OCI-LY1 (cell line): ENCODE measurements at regions not wholly inside any gene's neighbourhood (a gene's known extent, or its start where the extent isn't known, plus 50 kb on each side); places are given as distances from the start of the nearest gene placed in this dataset.
"Not testable (repeated sequence)": the region's sequence is repeated elsewhere in the genome, so short reads cannot be mapped to it uniquely, and the experiment has no call there.

Experiments used
- H2AFZ ChIP-seq: fragments of 200-600 bp; sonication (generic), shearing (Covaris generic); 2 replicates; pipeline ENCODE4 v1.6.0; 2014; ENCODE audit warnings: antibody characterized with exemption, mild to moderate bottlenecking, low read length
- H3F3A ChIP-seq: fragments of 200-600 bp; sonication (generic), shearing (Covaris generic); 2 replicates; pipeline ENCODE4 v1.6.0; 2014; ENCODE audit warnings: mild to moderate bottlenecking, antibody characterized with exemption, low read length, moderate library complexity; ENCODE audit not compliant: insufficient read depth
- H3K27ac ChIP-seq: fragments of 200-600 bp; sonication (generic); 2 replicates; pipeline ENCODE4 v1.5.1; 2014; ENCODE audit warnings: low read length, mixed run types, mild to moderate bottlenecking, low read depth; ENCODE audit not compliant: poor library complexity, severe bottlenecking
- H3K27me3 ChIP-seq: fragments of 200-600 bp; sonication (generic); 2 replicates; pipeline ENCODE4 v1.6.0; 2014; ENCODE audit warnings: antibody characterized with exemption, mild to moderate bottlenecking, low read length, moderate library complexity; ENCODE audit not compliant: insufficient read depth
- H3K36me3 ChIP-seq: fragments of 200-600 bp; sonication (generic); 2 replicates; pipeline ENCODE4 v1.6.1; 2014; ENCODE audit warnings: mild to moderate bottlenecking, antibody characterized with exemption, low read length, moderate library complexity, mixed read lengths; ENCODE audit not compliant: insufficient read depth
- H3K4me1 ChIP-seq: fragments of 200-600 bp; sonication (generic); 2 replicates; pipeline ENCODE4 v1.5.1; 2014; ENCODE audit warnings: mild to moderate bottlenecking, low read length, moderate library complexity; ENCODE audit not compliant: insufficient read depth, severe bottlenecking
- H3K4me2 ChIP-seq: fragments of 200-600 bp; sonication (generic), shearing (Covaris generic); 2 replicates; pipeline ENCODE4 v1.6.1; 2014; ENCODE audit warnings: low read length
- H3K4me3 ChIP-seq: fragments of 200-600 bp; sonication (generic); 2 replicates; pipeline ENCODE4 v1.5.1; 2014; ENCODE audit warnings: low read length, low read depth, mild to moderate bottlenecking, mixed read lengths; ENCODE audit not compliant: poor library complexity, severe bottlenecking
- H3K79me2 ChIP-seq: fragments of 200-600 bp; shearing (Covaris generic); 2 replicates; pipeline ENCODE4 v1.6.1; 2016; ENCODE audit warnings: mixed run types, low read length, mixed read lengths; ENCODE audit not compliant: insufficient read depth
- H3K9ac ChIP-seq: fragments of 200-600 bp; sonication (generic), shearing (Covaris generic); 2 replicates; pipeline ENCODE4 v1.6.1; 2014; ENCODE audit warnings: mild to moderate bottlenecking, low read length, mixed read lengths
- H3K9me2 ChIP-seq: fragments of 200-600 bp; sonication (generic), shearing (Covaris generic); 2 replicates; pipeline ENCODE4 v1.6.1; 2014; ENCODE audit warnings: low read depth, mild to moderate bottlenecking, low read length, mixed read lengths
- H3K9me3 ChIP-seq: fragments of 200-600 bp; shearing (Covaris generic); 2 replicates; pipeline ENCODE4 v1.6.1; 2014; ENCODE audit warnings: low read length, mixed read lengths
- H4K20me1 ChIP-seq: fragments of 200-600 bp; sonication (generic), shearing (Covaris generic); 2 replicates; pipeline ENCODE4 v1.6.0; 2016; ENCODE audit warnings: mild to moderate bottlenecking, low read length; ENCODE audit not compliant: insufficient read depth
- CTCF ChIP-seq: fragments of 200-600 bp; sonication (generic), shearing (Covaris generic); IDR thresholded peaks from 2 replicates; pipeline ENCODE4 v1.5.1; 2017; ENCODE audit warnings: mild to moderate bottlenecking, antibody characterized with exemption, low read length, moderate library complexity, mixed read lengths
- EZH2 ChIP-seq: fragments of 200-600 bp; sonication (generic), shearing (Covaris generic); IDR thresholded peaks from 2 replicates; pipeline ENCODE4 v1.8.0; 2017; ENCODE audit warnings: borderline replicate concordance, mixed run types, mild to moderate bottlenecking, antibody characterized with exemption, low read length, moderate library complexity, mixed read lengths

- TF ChIP-seq CTCF (no peak), EZH2 (no peak)
- no peaks in the 10 kb centered on the region for H3K36me3 ChIP-seq
- no peaks in the 10 kb centered on the region for H3K9me3 ChIP-seq
- H3F3A ChIP-seq, result no peaks in the 10 kb centered on the region
- H3K27me3 ChIP-seq, result no peaks in the 10 kb centered on the region
- H4K20me1 ChIP-seq, result no peaks in the 10 kb centered on the region
- H2AFZ ChIP-seq, result no peak overlapping the region
- no peak overlapping the region for H3K4me2 ChIP-seq
- H3K4me3 ChIP-seq, result no peak overlapping the region
- no peaks in the 10 kb centered on the region for H3K4me1 ChIP-seq
- no peak overlapping the region for H3K27ac ChIP-seq
- no peak overlapping the region for H3K9ac ChIP-seq
- no peaks in the 10 kb centered on the region for H3K79me2 ChIP-seq
- H3K9me2 ChIP-seq, result no peaks in the 10 kb centered on the region
Observed at GRCh38 chr1:95535614-95536013, 301.6 kb downstream of the RWDD3 start.

GRCh38 chr1:95536501-95536900, 302.5 kb downstream of the RWDD3 start:
- H3F3A ChIP-seq, result no peaks in the 10 kb centered on the region
- no peak overlapping the region for H3K4me2 ChIP-seq
- no peaks in the 10 kb centered on the region for H3K9me3 ChIP-seq
- TF ChIP-seq EZH2 (no peak), CTCF (no peak)
- H3K79me2 ChIP-seq, result no peaks in the 10 kb centered on the region
- H2AFZ ChIP-seq, result no peak overlapping the region
- no peak overlapping the region for H3K27ac ChIP-seq
- H3K36me3 ChIP-seq, result no peaks in the 10 kb centered on the region
- no peak overlapping the region for H3K4me3 ChIP-seq
- no peak overlapping the region for H3K9ac ChIP-seq
- no peaks in the 10 kb centered on the region for H3K4me1 ChIP-seq
- no peaks in the 10 kb centered on the region for H3K27me3 ChIP-seq
- H3K9me2 ChIP-seq, result no peaks in the 10 kb centered on the region
- H4K20me1 ChIP-seq, result no peaks in the 10 kb centered on the region

- H3K4me2 ChIP-seq, result no peak overlapping the region
- no peaks in the 10 kb centered on the region for H3K9me2 ChIP-seq
- H3K9me3 ChIP-seq, result no peaks in the 10 kb centered on the region
- no peak overlapping the region for H3K9ac ChIP-seq
- no peak overlapping the region for H2AFZ ChIP-seq
- no peaks in the 10 kb centered on the region for H3K79me2 ChIP-seq
- H3K36me3 ChIP-seq, result no peaks in the 10 kb centered on the region
- H3K27ac ChIP-seq, result no peak overlapping the region
- no peaks in the 10 kb centered on the region for H3K4me1 ChIP-seq
- H3K4me3 ChIP-seq, result no peak overlapping the region
- TF ChIP-seq EZH2 (no peak), CTCF (no peak)
- H3F3A ChIP-seq, result no peaks in the 10 kb centered on the region
- H4K20me1 ChIP-seq, result no peaks in the 10 kb centered on the region
- no peaks in the 10 kb centered on the region for H3K27me3 ChIP-seq
Observed at GRCh38 chr1:95537176-95537575, 303.2 kb downstream of the RWDD3 start.

- not testable (repeated sequence) for H3K79me2 ChIP-seq, H4K20me1 ChIP-seq, H3F3A ChIP-seq, H3K4me1 ChIP-seq, H2AFZ ChIP-seq, H3K27me3 ChIP-seq, H3K27ac ChIP-seq, H3K9me3 ChIP-seq, H3K4me2 ChIP-seq, H3K9ac ChIP-seq, H3K36me3 ChIP-seq, H3K4me3 ChIP-seq, H3K9me2 ChIP-seq
Observed at GRCh38 chr1:95538242-95538641, 304.2 kb downstream of the RWDD3 start.
